ENCODE measurements at regions not wholly inside any gene's neighbourhood (a gene's known extent, or its start where the extent isn't known, plus 50 kb on each side); places are given as distances from the start of the nearest gene placed in this dataset.

- no peaks in the 10 kb centered on the region for H3K9me3 ChIP-seq (ENCODE audit: control insufficient read depth, low read length)
These were observed 214.0 kb upstream of the MIS18BP1 start for GRCh38 chr14:45467023-45467422.

GRCh38 chr14:45434221-45434620 lies 181.2 kb upstream of the MIS18BP1 start:
- H3K4me1 ChIP-seq (ENCODE audit: control insufficient read depth, insufficient read depth, low read length), result no peaks in the 10 kb centered on the region
- H3K27me3 ChIP-seq (replicated peaks; ENCODE audit: control insufficient read depth, insufficient read depth, low read length), result no peaks in the 10 kb centered on the region
- no peak for DNase-seq (ENCODE audit: low read depth)
- no peaks in the 10 kb centered on the region for H3K9me3 ChIP-seq (ENCODE audit: control insufficient read depth, low read length)
- no peak overlapping the region for H3K9ac ChIP-seq (ENCODE audit: low read length)
- H3K4me3 ChIP-seq (ENCODE audit: low read length), result no peak overlapping the region
- no peaks in the 10 kb centered on the region for H3K36me3 ChIP-seq (ENCODE audit: control insufficient read depth, insufficient read depth, low read length, severe bottlenecking)

More at GRCh38 chr14:45467023-45467422, 214.0 kb upstream of the MIS18BP1 start:
- Histone ChIP-seq H3K4me1 (ENCODE audit: control insufficient read depth, insufficient read depth, low read length) (no peaks in the 10 kb centered on the region), H3K27me3 (replicated peaks; ENCODE audit: control insufficient read depth, insufficient read depth, low read length) (no peaks in the 10 kb centered on the region), H3K4me3 (ENCODE audit: low read length) (no peak overlapping the region), H3K9ac (ENCODE audit: low read length) (no peak overlapping the region), H3K36me3 (ENCODE audit: control insufficient read depth, insufficient read depth, low read length, severe bottlenecking) (no peaks in the 10 kb centered on the region)
- DNase-seq (ENCODE audit: low read depth), result no peak

- Histone ChIP-seq H3K36me3 (ENCODE audit: control insufficient read depth, insufficient read depth, low read length, severe bottlenecking) (no peaks in the 10 kb centered on the region), H3K4me1 (ENCODE audit: control insufficient read depth, insufficient read depth, low read length) (no peaks in the 10 kb centered on the region), H3K27me3 (replicated peaks; ENCODE audit: control insufficient read depth, insufficient read depth, low read length) (no peaks in the 10 kb centered on the region), H3K9ac (ENCODE audit: low read length) (no peak overlapping the region), H3K4me3 (ENCODE audit: low read length) (no peak overlapping the region), H3K9me3 (ENCODE audit: control insufficient read depth, low read length) (no peaks in the 10 kb centered on the region)
- peak; percentile 70 for DNase-seq (ENCODE audit: low read depth)
These were observed 173.8 kb upstream of the MIS18BP1 start for GRCh38 chr14:45426685-45427282.

GRCh38 chr14:45406942-45407341 lies 153.9 kb upstream of the MIS18BP1 start:
- H3K27me3 ChIP-seq (replicated peaks; ENCODE audit: control insufficient read depth, insufficient read depth, low read length), result no peaks in the 10 kb centered on the region
- peaks cover 11% of the 10 kb centered on the region for H3K4me1 ChIP-seq (ENCODE audit: control insufficient read depth, insufficient read depth, low read length)
- no peak for DNase-seq (ENCODE audit: low read depth)
- no peaks in the 10 kb centered on the region for H3K36me3 ChIP-seq (ENCODE audit: control insufficient read depth, insufficient read depth, low read length, severe bottlenecking)
- H3K9me3 ChIP-seq (ENCODE audit: control insufficient read depth, low read length), result peaks cover 7% of the 10 kb centered on the region
- no peak overlapping the region for H3K9ac ChIP-seq (ENCODE audit: low read length)
- no peak overlapping the region for H3K4me3 ChIP-seq (ENCODE audit: low read length)

GRCh38 chr14:45400950-45401640 lies 148.1 kb upstream of the MIS18BP1 start:
- H3K4me1 ChIP-seq (ENCODE audit: control insufficient read depth, insufficient read depth, low read length), result peaks cover 3% of the 10 kb centered on the region
- H3K4me3 ChIP-seq (ENCODE audit: low read length), result no peak overlapping the region
- no peaks in the 10 kb centered on the region for H3K27me3 ChIP-seq (replicated peaks; ENCODE audit: control insufficient read depth, insufficient read depth, low read length)
- no peaks in the 10 kb centered on the region for H3K9me3 ChIP-seq (ENCODE audit: control insufficient read depth, low read length)
- DNase-seq (ENCODE audit: low read depth), result no peak
- no peak overlapping the region for H3K9ac ChIP-seq (ENCODE audit: low read length)
- H3K36me3 ChIP-seq (ENCODE audit: control insufficient read depth, insufficient read depth, low read length, severe bottlenecking), result no peaks in the 10 kb centered on the region

- no peaks in the 10 kb centered on the region for H3K4me1 ChIP-seq (ENCODE audit: control insufficient read depth, insufficient read depth, low read length)
- H3K27me3 ChIP-seq (replicated peaks; ENCODE audit: control insufficient read depth, insufficient read depth, low read length), result no peaks in the 10 kb centered on the region
- no peak overlapping the region for H3K4me3 ChIP-seq (ENCODE audit: low read length)
- no peak for DNase-seq (ENCODE audit: low read depth)
- H3K36me3 ChIP-seq (ENCODE audit: control insufficient read depth, insufficient read depth, low read length, severe bottlenecking), result no peaks in the 10 kb centered on the region
- H3K9ac ChIP-seq (ENCODE audit: low read length), result no peak overlapping the region
- H3K9me3 ChIP-seq (ENCODE audit: control insufficient read depth, low read length), result peaks cover 5% of the 10 kb centered on the region
These were observed 147.5 kb upstream of the MIS18BP1 start for GRCh38 chr14:45400509-45400908.

GRCh38 chr14:45381091-45381490 lies 128.1 kb upstream of the MIS18BP1 start:
- no peak for DNase-seq (ENCODE audit: low read depth)
- no peaks in the 10 kb centered on the region for H3K36me3 ChIP-seq (ENCODE audit: control insufficient read depth, insufficient read depth, low read length, severe bottlenecking)
- no peaks in the 10 kb centered on the region for H3K27me3 ChIP-seq (replicated peaks; ENCODE audit: control insufficient read depth, insufficient read depth, low read length)

GRCh38 chr14:45377166-45377565 lies 124.2 kb upstream of the MIS18BP1 start:
- Histone ChIP-seq H3K4me3 (ENCODE audit: low read length) (no peak overlapping the region), H3K36me3 (ENCODE audit: control insufficient read depth, insufficient read depth, low read length, severe bottlenecking) (no peaks in the 10 kb centered on the region), H3K9me3 (ENCODE audit: control insufficient read depth, low read length) (no peaks in the 10 kb centered on the region), H3K4me1 (ENCODE audit: control insufficient read depth, insufficient read depth, low read length) (no peaks in the 10 kb centered on the region), H3K27me3 (replicated peaks; ENCODE audit: control insufficient read depth, insufficient read depth, low read length) (no peaks in the 10 kb centered on the region), H3K9ac (ENCODE audit: low read length) (no peak overlapping the region)
- no peak for DNase-seq (ENCODE audit: low read depth)

More at GRCh38 chr14:45381091-45381490, 128.1 kb upstream of the MIS18BP1 start:
- Histone ChIP-seq H3K9me3 (ENCODE audit: control insufficient read depth, low read length) (no peaks in the 10 kb centered on the region), H3K9ac (ENCODE audit: low read length) (no peak overlapping the region), H3K4me3 (ENCODE audit: low read length) (no peak overlapping the region), H3K4me1 (ENCODE audit: control insufficient read depth, insufficient read depth, low read length) (no peaks in the 10 kb centered on the region)

GRCh38 chr14:45373877-45374276 lies 120.9 kb upstream of the MIS18BP1 start:
- no peak overlapping the region for H3K9ac ChIP-seq (ENCODE audit: low read length)
- H3K27me3 ChIP-seq (replicated peaks; ENCODE audit: control insufficient read depth, insufficient read depth, low read length), result no peaks in the 10 kb centered on the region
- no peaks in the 10 kb centered on the region for H3K36me3 ChIP-seq (ENCODE audit: control insufficient read depth, insufficient read depth, low read length, severe bottlenecking)
- no peaks in the 10 kb centered on the region for H3K4me1 ChIP-seq (ENCODE audit: control insufficient read depth, insufficient read depth, low read length)
- no peaks in the 10 kb centered on the region for H3K9me3 ChIP-seq (ENCODE audit: control insufficient read depth, low read length)
- H3K4me3 ChIP-seq (ENCODE audit: low read length), result no peak overlapping the region
- DNase-seq (ENCODE audit: low read depth), result no peak

GRCh38 chr14:45364565-45365156 lies 111.7 kb upstream of the MIS18BP1 start:
- no peak for DNase-seq (ENCODE audit: low read depth)
- Histone ChIP-seq H3K9ac (ENCODE audit: low read length) (no peak overlapping the region), H3K4me1 (ENCODE audit: control insufficient read depth, insufficient read depth, low read length) (no peaks in the 10 kb centered on the region), H3K9me3 (ENCODE audit: control insufficient read depth, low read length) (no peaks in the 10 kb centered on the region), H3K27me3 (replicated peaks; ENCODE audit: control insufficient read depth, insufficient read depth, low read length) (no peaks in the 10 kb centered on the region), H3K36me3 (ENCODE audit: control insufficient read depth, insufficient read depth, low read length, severe bottlenecking) (no peaks in the 10 kb centered on the region), H3K4me3 (ENCODE audit: low read length) (no peak overlapping the region)

- H3K9ac ChIP-seq (ENCODE audit: low read length), result no peak overlapping the region
- no peaks in the 10 kb centered on the region for H3K27me3 ChIP-seq (replicated peaks; ENCODE audit: control insufficient read depth, insufficient read depth, low read length)
- H3K9me3 ChIP-seq (ENCODE audit: control insufficient read depth, low read length), result no peaks in the 10 kb centered on the region
- no peaks in the 10 kb centered on the region for H3K4me1 ChIP-seq (ENCODE audit: control insufficient read depth, insufficient read depth, low read length)
- H3K4me3 ChIP-seq (ENCODE audit: low read length), result no peak overlapping the region
- DNase-seq (ENCODE audit: low read depth), result no peak
- H3K36me3 ChIP-seq (ENCODE audit: control insufficient read depth, insufficient read depth, low read length, severe bottlenecking), result no peaks in the 10 kb centered on the region
These were observed 109.5 kb upstream of the MIS18BP1 start for GRCh38 chr14:45362505-45362904.
